GM12892 (cell line): ENCODE measurements at regions not wholly inside any gene's neighbourhood (a gene's known extent, or its start where the extent isn't known, plus 50 kb on each side); places are given as distances from the start of the nearest gene placed in this dataset.

Experiments
- POLR2A ChIP-seq: IDR thresholded peaks from 2 replicates; pipeline ENCODE4 v1.6.1; 2011; ENCODE audit warnings: low read depth, low read length, control low read depth
- POLR2AphosphoS5 ChIP-seq: IDR thresholded peaks from 2 replicates; pipeline ENCODE4 v1.6.1; 2011; ENCODE audit warnings: low read depth, low read length, control low read depth
- TAF1 ChIP-seq: IDR thresholded peaks from 2 replicates; pipeline ENCODE4 v1.6.1; 2011; ENCODE audit warnings: low read depth, mild to moderate bottlenecking, control low read depth, low read length, borderline replicate concordance

- TF ChIP-seq TAF1 (no peak), POLR2AphosphoS5 (no peak), POLR2A (no peak)
Observed at GRCh38 chr16:52621651-52622050, 74.7 kb upstream of the TOX3 start.
